ENCODE measurements at regions not wholly inside any gene's neighbourhood (a gene's known extent, or its start where the extent isn't known, plus 50 kb on each side); places are given as distances from the start of the nearest gene placed in this dataset.
"Not testable (repeated sequence)": the region's sequence is repeated elsewhere in the genome, so short reads cannot be mapped to it uniquely, and the experiment has no call there.

- DNase-seq: no peak
- ATAC-seq: no peak
- H3K9me3 Mint-ChIP-seq: no peaks in the 10 kb centered on the region
- no peak overlapping the region for H3K27ac Mint-ChIP-seq
- H3K4me3 Mint-ChIP-seq: no peak overlapping the region
- H3K27me3 Mint-ChIP-seq: no peaks in the 10 kb centered on the region
- no peaks in the 10 kb centered on the region for H3K4me1 Mint-ChIP-seq
Observed at GRCh38 chr16:52346709-52347108, 200.2 kb downstream of the TOX3 start.

- not testable (repeated sequence) for H3K4me1 Mint-ChIP-seq, H3K27me3 Mint-ChIP-seq, H3K4me3 Mint-ChIP-seq, H3K27ac Mint-ChIP-seq, DNase-seq, ATAC-seq
- H3K9me3 Mint-ChIP-seq: peaks cover 18 to 38% of the 10 kb centered on the region in 2 donors
Observed at GRCh38 chr16:52333673-52334072, 213.3 kb downstream of the TOX3 start.

- peaks cover 12 to 24% of the 10 kb centered on the region in 2 donors for H3K9me3 Mint-ChIP-seq
- ATAC-seq: no peak
- no peak for DNase-seq
- H3K4me3 Mint-ChIP-seq: no peak overlapping the region
- no peak overlapping the region for H3K27ac Mint-ChIP-seq
- H3K4me1 Mint-ChIP-seq: no peaks in the 10 kb centered on the region
- H3K27me3 Mint-ChIP-seq: no peaks in the 10 kb centered on the region
Observed at GRCh38 chr16:52320930-52321439, 226.0 kb downstream of the TOX3 start.

DNA sequence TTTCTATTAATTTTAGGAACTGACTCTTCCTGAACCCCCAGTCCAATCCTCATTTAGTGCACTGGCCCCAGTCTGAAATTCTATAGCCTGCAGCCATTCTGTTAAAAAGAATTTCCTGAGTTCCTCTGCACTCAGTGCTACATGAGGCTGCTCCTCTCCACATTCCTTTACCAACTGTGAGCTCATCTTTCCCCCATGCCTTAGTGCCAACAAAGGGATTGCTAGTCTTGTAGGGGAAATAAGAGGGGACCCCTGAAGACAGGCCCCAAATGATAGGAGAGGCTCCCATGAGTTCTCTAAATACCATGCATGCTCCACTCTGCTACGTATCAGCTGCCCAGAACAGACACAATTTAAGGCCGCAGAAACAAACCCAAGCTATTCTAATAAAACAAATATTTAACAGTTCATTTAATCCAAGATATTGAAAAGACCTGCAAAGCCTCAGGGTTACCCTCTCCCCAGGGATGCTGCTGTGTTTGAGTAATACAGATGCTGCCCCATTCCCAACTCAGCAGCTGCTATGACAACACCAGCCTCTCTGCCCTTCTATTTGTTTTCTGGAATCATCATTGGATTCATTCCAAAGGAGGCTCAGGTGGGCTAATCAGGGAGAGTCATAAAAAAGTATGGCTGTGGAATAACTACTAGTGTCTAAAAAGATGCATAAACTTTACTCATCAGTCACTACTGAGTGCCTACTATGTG is 228.5 kb downstream of the TOX3 start:
- H3K4me3 Mint-ChIP-seq: no peak overlapping the region
- no peaks in the 10 kb centered on the region for H3K27me3 Mint-ChIP-seq
- no peaks in the 10 kb centered on the region for H3K4me1 Mint-ChIP-seq
- DNase-seq (no peak), ATAC-seq (no peak)
- peaks cover 12 to 40% of the 10 kb centered on the region in 2 donors for H3K9me3 Mint-ChIP-seq
- peak overlapping the region in 1 of 2 donors; percentile 56 for H3K27ac Mint-ChIP-seq

DNA sequence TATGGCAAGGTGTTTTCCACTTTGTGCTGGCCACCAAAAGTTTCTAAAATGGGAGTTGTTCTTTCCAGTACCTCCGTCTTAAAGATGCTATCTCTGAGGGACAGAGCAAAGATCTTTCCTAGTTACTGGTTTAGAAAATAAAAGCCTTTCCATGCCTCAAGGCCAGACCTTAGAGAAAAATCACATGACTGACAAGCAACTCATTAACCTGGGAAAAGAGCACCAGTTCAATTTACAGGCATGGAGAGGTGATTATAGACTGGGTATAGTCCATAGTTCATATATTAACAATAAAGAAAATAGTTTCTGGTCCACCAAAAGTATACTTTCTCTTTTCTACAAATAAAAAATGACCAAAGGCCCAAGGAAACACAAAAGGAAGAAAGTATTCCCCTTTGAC is 230.7 kb downstream of the TOX3 start:
- ATAC-seq: no peak
- DNase-seq: no peak
- H3K4me3 Mint-ChIP-seq: no peak overlapping the region
- peaks cover 7 to 24% of the 10 kb centered on the region in 2 donors for H3K9me3 Mint-ChIP-seq
- no peak overlapping the region for H3K27ac Mint-ChIP-seq
- H3K27me3 Mint-ChIP-seq: no peaks in the 10 kb centered on the region
- no peaks in the 10 kb centered on the region for H3K4me1 Mint-ChIP-seq

DNA sequence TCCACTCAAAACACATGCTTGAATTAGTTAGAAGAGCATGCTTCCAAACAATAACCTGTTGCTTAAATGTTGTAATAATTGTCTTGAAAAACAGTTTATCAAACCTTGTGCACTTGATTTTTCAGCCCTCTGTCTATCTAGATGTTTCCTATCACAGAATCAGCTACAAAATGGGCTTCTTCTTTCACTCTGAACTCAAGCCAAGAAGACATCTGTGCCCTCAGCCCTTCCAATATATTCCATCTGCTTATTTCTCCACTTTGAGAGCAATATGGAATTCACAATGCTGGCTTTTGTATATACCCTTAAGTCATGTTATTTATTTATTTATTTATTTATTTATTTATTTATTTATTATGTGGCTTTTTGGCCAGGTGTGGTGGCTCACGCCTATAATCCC is 234.2 kb downstream of the TOX3 start:
- Mint-ChIP-seq H3K4me1 (peaks cover 6% of the 10 kb centered on the region), H3K27ac (no peak overlapping the region), H3K4me3 (no peak overlapping the region), H3K27me3 (no peaks in the 10 kb centered on the region), H3K9me3 (peaks cover 0 to 34% of the 10 kb centered on the region in 2 donors)
- no peak for DNase-seq
- ATAC-seq: no peak

DNA sequence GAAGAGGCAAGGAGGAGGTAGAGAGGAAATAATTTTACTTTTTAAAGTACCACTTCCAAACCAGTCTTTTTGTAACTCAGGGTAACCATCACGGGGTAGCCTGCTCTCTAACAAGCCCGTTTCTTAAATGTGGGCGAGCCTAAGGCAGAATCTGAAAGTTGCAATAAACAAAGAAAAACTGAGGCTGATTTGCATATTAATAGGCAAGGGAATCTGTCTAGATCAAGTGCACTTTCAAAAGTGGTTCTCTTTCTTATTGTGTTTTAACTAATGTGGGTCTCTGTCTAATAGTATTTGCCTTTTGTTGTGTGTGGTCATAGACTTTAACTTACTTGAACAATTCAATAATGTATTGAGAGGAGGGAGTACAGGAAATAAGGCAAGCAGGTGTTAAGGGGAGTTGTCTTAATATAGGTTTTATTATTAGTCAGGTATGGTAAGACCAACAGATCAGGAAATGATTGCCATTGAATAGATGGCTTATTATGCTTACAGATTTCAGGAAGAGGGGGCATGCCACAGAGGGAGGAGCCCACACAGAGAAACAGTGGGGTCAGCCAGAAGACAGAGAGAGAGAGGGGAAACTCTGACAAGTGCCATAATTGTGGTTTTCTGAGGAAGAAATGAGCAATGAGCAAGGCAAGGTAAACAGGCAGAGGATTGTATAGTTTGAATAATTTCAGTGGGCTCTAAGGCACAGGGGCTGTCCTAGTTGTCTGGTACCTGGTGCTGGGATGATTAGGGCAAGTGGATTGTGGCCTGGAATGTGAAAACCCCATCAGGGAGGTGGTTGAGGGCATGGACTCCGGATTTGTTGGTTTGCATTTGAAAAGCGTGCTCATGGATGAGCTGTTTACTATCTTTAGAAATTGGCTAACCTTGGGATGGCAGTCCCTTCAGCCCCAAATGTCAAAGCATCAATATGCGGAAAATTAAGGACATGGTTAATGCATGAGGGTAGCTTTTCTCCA is 237.2 kb downstream of the TOX3 start:
- Mint-ChIP-seq H3K27ac (no peak overlapping the region), H3K9me3 (peaks cover 0 to 27% of the 10 kb centered on the region in 2 donors), H3K4me1 (peaks cover 6% of the 10 kb centered on the region), H3K27me3 (no peaks in the 10 kb centered on the region), H3K4me3 (no peak overlapping the region)
- peak in 1 of 2 donors; percentile 7 for DNase-seq
- peak; percentile 67 for ATAC-seq

GRCh38 chr16:52308051-52308450 is 238.9 kb downstream of the TOX3 start:
- Mint-ChIP-seq H3K4me1 (peaks cover 6% of the 10 kb centered on the region), H3K4me3 (no peak overlapping the region), H3K27me3 (no peaks in the 10 kb centered on the region), H3K9me3 (peaks cover 0 to 18% of the 10 kb centered on the region in 2 donors), H3K27ac (no peak overlapping the region)
- ATAC-seq (no peak), DNase-seq (no peak)

- ATAC-seq (no peak), DNase-seq (no peak)
- Mint-ChIP-seq H3K27ac (no peak overlapping the region), H3K4me1 (no peaks in the 10 kb centered on the region), H3K27me3 (no peaks in the 10 kb centered on the region), H3K9me3 (peaks cover 3 to 22% of the 10 kb centered on the region in 2 donors), H3K4me3 (no peak overlapping the region)
Observed at GRCh38 chr16:52301026-52301425, 245.9 kb downstream of the TOX3 start.

GRCh38 chr16:52298769-52299168 is 248.2 kb downstream of the TOX3 start:
- no peak overlapping the region for H3K27ac Mint-ChIP-seq
- DNase-seq (no peak), ATAC-seq (no peak)
- no peak overlapping the region for H3K4me3 Mint-ChIP-seq
- no peaks in the 10 kb centered on the region for H3K27me3 Mint-ChIP-seq
- H3K9me3 Mint-ChIP-seq: peaks cover 3 to 36% of the 10 kb centered on the region in 2 donors
- no peaks in the 10 kb centered on the region for H3K4me1 Mint-ChIP-seq

GRCh38 chr16:52296706-52297315 is 250.1 kb downstream of the TOX3 start:
- not testable (repeated sequence) for ATAC-seq, H3K27ac Mint-ChIP-seq, H3K4me1 Mint-ChIP-seq, DNase-seq, H3K4me3 Mint-ChIP-seq, H3K27me3 Mint-ChIP-seq
- H3K9me3 Mint-ChIP-seq: peaks cover 3 to 32% of the 10 kb centered on the region in 2 donors

GRCh38 chr16:52296076-52296475 is 250.9 kb downstream of the TOX3 start:
- H3K27ac Mint-ChIP-seq: no peak overlapping the region
- no peaks in the 10 kb centered on the region for H3K27me3 Mint-ChIP-seq
- DNase-seq: no peak
- H3K4me3 Mint-ChIP-seq: no peak overlapping the region
- H3K4me1 Mint-ChIP-seq: no peaks in the 10 kb centered on the region
- H3K9me3 Mint-ChIP-seq: peaks cover 3 to 25% of the 10 kb centered on the region in 2 donors
- no peak for ATAC-seq

DNA sequence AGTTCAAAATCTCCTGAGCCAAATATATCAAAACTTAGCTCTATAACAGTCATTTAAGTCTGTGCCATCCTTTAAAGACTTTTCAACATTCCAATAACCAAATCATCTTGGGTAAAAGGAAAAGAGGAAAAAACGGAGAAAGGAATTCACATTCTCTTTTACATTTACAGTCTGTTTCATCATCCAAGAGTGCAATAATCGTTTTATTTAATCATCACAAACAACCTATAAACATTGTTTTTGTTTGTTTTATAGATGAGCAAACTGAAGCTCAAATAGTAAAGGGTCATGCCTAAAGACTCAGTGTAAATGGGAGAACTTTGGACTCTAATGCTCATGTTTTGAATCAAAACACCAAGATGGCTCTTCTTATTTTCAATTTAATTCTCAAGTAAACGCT is 252.3 kb downstream of the TOX3 start:
- no peak overlapping the region for H3K27ac Mint-ChIP-seq
- peaks cover 3 to 28% of the 10 kb centered on the region in 2 donors for H3K9me3 Mint-ChIP-seq
- DNase-seq: no peak
- no peaks in the 10 kb centered on the region for H3K27me3 Mint-ChIP-seq
- no peaks in the 10 kb centered on the region for H3K4me1 Mint-ChIP-seq
- ATAC-seq: no peak
- no peak overlapping the region for H3K4me3 Mint-ChIP-seq

- peaks cover 7 to 28% of the 10 kb centered on the region in 2 donors for H3K9me3 Mint-ChIP-seq
Observed at GRCh38 chr16:52293204-52293603, 253.7 kb downstream of the TOX3 start.

GRCh38 chr16:52283584-52284375 is 263.2 kb downstream of the TOX3 start:
- no peaks in the 10 kb centered on the region for H3K4me1 Mint-ChIP-seq
- peaks cover 13 to 38% of the 10 kb centered on the region in 2 donors for H3K9me3 Mint-ChIP-seq
- no peak for ATAC-seq
- DNase-seq: no peak
- H3K4me3 Mint-ChIP-seq: no peak overlapping the region
- H3K27me3 Mint-ChIP-seq: peaks cover 8% of the 10 kb centered on the region
- no peak overlapping the region for H3K27ac Mint-ChIP-seq

More at GRCh38 chr16:52293204-52293603, 253.7 kb downstream of the TOX3 start:
- Mint-ChIP-seq H3K27ac (no peak overlapping the region), H3K4me1 (no peaks in the 10 kb centered on the region), H3K27me3 (no peaks in the 10 kb centered on the region), H3K4me3 (no peak overlapping the region)
- no peak for DNase-seq
- no peak for ATAC-seq

Measured in stimulated activated naive CD8-positive, alpha-beta T cell treated with anti-CD3 and anti-CD28 coated beads, Interleukin-15, amount 100 ng/mL, for 72 hours (primary cell).